GM21825 (cell line): ENCODE measurements at regions not wholly inside any gene's neighbourhood (a gene's known extent, or its start where the extent isn't known, plus 50 kb on each side); places are given as distances from the start of the nearest gene placed in this dataset.
"Not testable (repeated sequence)": the region's sequence is repeated elsewhere in the genome, so short reads cannot be mapped to it uniquely, and the experiment has no call there.

Experiments
- ATAC-seq: cut with Tn5 transposase; IDR thresholded peaks from one replicate; pipeline ENCODE4 v1.9.1; 2021; ENCODE audit warnings: mild to moderate bottlenecking, moderate library complexity; ENCODE audit not compliant: unreplicated experiment

- not testable (repeated sequence) for ATAC-seq
Measured at GRCh38 chr15:22519213-22519612, 60.5 kb downstream of the GOLGA6L22 start.

- ATAC-seq: not testable (repeated sequence)
Measured at GRCh38 chr15:22526537-22526936, 67.8 kb downstream of the GOLGA6L22 start.

- ATAC-seq: not testable (repeated sequence)
Measured at GRCh38 chr15:22527016-22527415, 68.3 kb downstream of the GOLGA6L22 start.

GRCh38 chr15:22529200-22529599 lies 70.5 kb downstream of the GOLGA6L22 start:
- not testable (repeated sequence) for ATAC-seq

- not testable (repeated sequence) for ATAC-seq
Measured at GRCh38 chr15:22559701-22560100, 101.0 kb downstream of the GOLGA6L22 start.

- not testable (repeated sequence) for ATAC-seq
Measured at GRCh38 chr15:22561716-22562115, 103.0 kb downstream of the GOLGA6L22 start.

- ATAC-seq: not testable (repeated sequence)
Measured at GRCh38 chr15:22566510-22566909, 107.8 kb downstream of the GOLGA6L22 start.

GRCh38 chr15:22569486-22569885 lies 110.8 kb downstream of the GOLGA6L22 start:
- ATAC-seq: not testable (repeated sequence)

- ATAC-seq: not testable (repeated sequence)
Measured at GRCh38 chr15:22572152-22572735, 113.5 kb downstream of the GOLGA6L22 start.

GRCh38 chr15:22572792-22573191 lies 114.1 kb downstream of the GOLGA6L22 start:
- ATAC-seq: not testable (repeated sequence)

GRCh38 chr15:22577828-22578227 lies 119.1 kb downstream of the GOLGA6L22 start:
- ATAC-seq: not testable (repeated sequence)

GRCh38 chr15:22579213-22579612 lies 120.5 kb downstream of the GOLGA6L22 start:
- not testable (repeated sequence) for ATAC-seq

- not testable (repeated sequence) for ATAC-seq
Measured at GRCh38 chr15:22587391-22587790, 128.7 kb downstream of the GOLGA6L22 start.

GRCh38 chr15:22598552-22598951 lies 139.8 kb downstream of the GOLGA6L22 start:
- ATAC-seq: not testable (repeated sequence)

GRCh38 chr15:22599526-22600320 lies 141.0 kb downstream of the GOLGA6L22 start:
- ATAC-seq: not testable (repeated sequence)

- ATAC-seq: not testable (repeated sequence)
Measured at GRCh38 chr15:22616976-22617375, 158.3 kb downstream of the GOLGA6L22 start.

GRCh38 chr15:22631789-22632188 lies 154.7 kb upstream of the NIPA1 start:
- ATAC-seq: not testable (repeated sequence)

GRCh38 chr15:22639983-22640382 lies 146.5 kb upstream of the NIPA1 start:
- ATAC-seq: not testable (repeated sequence)

GRCh38 chr15:22649458-22649857 lies 137.0 kb upstream of the NIPA1 start:
- not testable (repeated sequence) for ATAC-seq

- ATAC-seq: not testable (repeated sequence)
Measured at GRCh38 chr15:22651179-22651578, 135.3 kb upstream of the NIPA1 start.

GRCh38 chr15:22664294-22665058 lies 122.0 kb upstream of the NIPA1 start:
- ATAC-seq: peak; percentile 78
